GM23248 (cell line): ENCODE measurements at regions not wholly inside any gene's neighbourhood (a gene's known extent, or its start where the extent isn't known, plus 50 kb on each side); places are given as distances from the start of the nearest gene placed in this dataset.

Experiments
- DNase-seq: peaks from one replicate; pipeline ENCODE4 v3.0.0-alpha.2; 2015
- H2AFZ ChIP-seq: fragments of 200-600 bp; sonication (generic); 2 replicates; pipeline ENCODE4 v1.6.1; 2016; ENCODE audit warnings: antibody characterized with exemption
- H3F3A ChIP-seq: fragments of 200-600 bp; sonication (generic); 2 replicates; pipeline ENCODE4 v1.6.1; 2016; ENCODE audit warnings: mild to moderate bottlenecking, antibody characterized with exemption, mixed run types; ENCODE audit not compliant: insufficient read depth
- H3K27ac ChIP-seq: fragments of 200-600 bp; sonication (generic); 2 replicates; pipeline ENCODE4 v1.5.1; 2016; ENCODE audit warnings: mild to moderate bottlenecking
- H3K27me3 ChIP-seq: fragments of 200-600 bp; sonication (generic); replicated peaks from 2 replicates; pipeline ENCODE4 v1.6.1; 2016; ENCODE audit warnings: mild to moderate bottlenecking; ENCODE audit not compliant: insufficient read depth
- H3K36me3 ChIP-seq: fragments of 200-600 bp; sonication (generic); 2 replicates; pipeline ENCODE4 v1.6.1; 2016; ENCODE audit warnings: low read depth, mild to moderate bottlenecking
- H3K4me1 ChIP-seq: fragments of 200-600 bp; sonication (generic); 2 replicates; pipeline ENCODE4 v1.6.1; 2016; ENCODE audit warnings: mild to moderate bottlenecking; ENCODE audit not compliant: insufficient read depth
- H3K4me2 ChIP-seq: fragments of 200-600 bp; sonication (generic); one replicate; pipeline ENCODE4 v1.6.1; 2016; ENCODE audit warnings: mild to moderate bottlenecking; ENCODE audit not compliant: unreplicated experiment
- H3K4me3 ChIP-seq: fragments of 200-600 bp; sonication (generic); 2 replicates; pipeline ENCODE4 v1.5.1; 2016; ENCODE audit warnings: mild to moderate bottlenecking
- H3K79me2 ChIP-seq: fragments of 200-600 bp; sonication (generic); 2 replicates; pipeline ENCODE4 v1.6.1; 2016; ENCODE audit warnings: mild to moderate bottlenecking; ENCODE audit not compliant: insufficient read depth
- H3K9ac ChIP-seq: fragments of 200-600 bp; sonication (generic); 2 replicates; pipeline ENCODE4 v1.6.1; 2016; ENCODE audit warnings: mild to moderate bottlenecking
- H3K9me2 ChIP-seq: fragments of 200-600 bp; sonication (generic); 2 replicates; pipeline ENCODE4 v1.6.1; 2016; ENCODE audit warnings: mixed run types, mild to moderate bottlenecking, moderate library complexity; ENCODE audit not compliant: insufficient read depth
- H3K9me3 ChIP-seq: fragments of 200-600 bp; sonication (generic); one replicate; pipeline ENCODE4 v1.6.1; 2017; ENCODE audit warnings: low read depth
- H4K20me1 ChIP-seq: fragments of 200-600 bp; sonication (generic); 2 replicates; pipeline ENCODE4 v1.6.0; 2016; ENCODE audit not compliant: insufficient read depth
- EZH2 ChIP-seq: fragments of 200-600 bp; sonication (generic); IDR thresholded peaks from 2 replicates; pipeline ENCODE4 v1.6.1; 2018; ENCODE audit warnings: antibody characterized with exemption, mild to moderate bottlenecking; ENCODE audit not compliant: insufficient read depth, poor library complexity, severe bottlenecking
- EZH2phosphoT487 ChIP-seq: fragments of 200-600 bp; sonication (generic); IDR thresholded peaks from 2 replicates; pipeline ENCODE4 v1.6.1; 2018; ENCODE audit warnings: antibody characterized with exemption, moderate library complexity, mild to moderate bottlenecking, low read depth; ENCODE audit not compliant: insufficient read depth
- WGBS, 2 experiments: methylation state at CpG; one replicate each; pipeline ENCODE4 v1.1.6; 2015 to 2017; ENCODE audit warnings: low lambda C conversion rate in 2 of 2, low coverage in 1 of 2; ENCODE audit errors: missing lambda C conversion rate in 2 of 2; 5-methylcytosine and 5-hydroxymethylcytosine counted together
- in situ Hi-C: fragments of 300-500 bp; cut with MboI; formaldehyde crosslinking; loops from 2 replicates; pipeline ENCODE4 v1.15.0; 2020

GRCh38 chr6:90368001-90368400, 71.4 kb upstream of the BACH2 start:
- Histone ChIP-seq H3K9me3 (no peaks in the 10 kb centered on the region), H2AFZ (no peak overlapping the region), H3K27ac (no peak overlapping the region), H3K36me3 (no peaks in the 10 kb centered on the region), H3F3A (peaks cover 23% of the 10 kb centered on the region), H3K9ac (no peak overlapping the region), H3K9me2 (no peaks in the 10 kb centered on the region), H3K4me1 (peaks cover 14% of the 10 kb centered on the region), H4K20me1 (no peaks in the 10 kb centered on the region), H3K27me3 (no peaks in the 10 kb centered on the region), H3K4me2 (peak overlapping the region; percentile 63), H3K79me2 (no peaks in the 10 kb centered on the region), H3K4me3 (no peak overlapping the region)
- WGBS, 2 experiments = 77 to 78% methylated on average over 3 of the region's 3 CpGs
- in situ Hi-C loops = no loop called here
- TF ChIP-seq EZH2 = no peak
- no peak for TF ChIP-seq EZH2phosphoT487
- DNase-seq = no peak

- H3K27me3 ChIP-seq = no peaks in the 10 kb centered on the region
- peaks cover 23% of the 10 kb centered on the region for H3F3A ChIP-seq
- H3K4me2 ChIP-seq = no peak overlapping the region
- TF ChIP-seq EZH2 = no peak
- TF ChIP-seq EZH2phosphoT487 = no peak
- no peak overlapping the region for H3K4me3 ChIP-seq
- no peaks in the 10 kb centered on the region for H3K79me2 ChIP-seq
- H3K27ac ChIP-seq = no peak overlapping the region
- no peak overlapping the region for H2AFZ ChIP-seq
- no peaks in the 10 kb centered on the region for H3K9me2 ChIP-seq
- H4K20me1 ChIP-seq = no peaks in the 10 kb centered on the region
- WGBS, 2 experiments = 92 to 97% methylated on average over 7 of the region's 7 CpGs
- no peak for DNase-seq
- no peaks in the 10 kb centered on the region for H3K36me3 ChIP-seq
- in situ Hi-C loops = no loop called here
- peaks cover 14% of the 10 kb centered on the region for H3K4me1 ChIP-seq
- no peak overlapping the region for H3K9ac ChIP-seq
- no peaks in the 10 kb centered on the region for H3K9me3 ChIP-seq
Observed at GRCh38 chr6:90365565-90366219, 69.0 kb upstream of the BACH2 start.

GRCh38 chr6:90365002-90365401, 68.4 kb upstream of the BACH2 start:
- Histone ChIP-seq H3K9me3 (no peaks in the 10 kb centered on the region), H3F3A (peaks cover 22% of the 10 kb centered on the region), H3K9me2 (no peaks in the 10 kb centered on the region), H3K4me3 (no peak overlapping the region), H3K36me3 (no peaks in the 10 kb centered on the region), H3K27me3 (no peaks in the 10 kb centered on the region), H3K4me2 (no peak overlapping the region), H3K27ac (no peak overlapping the region), H4K20me1 (no peaks in the 10 kb centered on the region), H3K9ac (no peak overlapping the region), H2AFZ (no peak overlapping the region), H3K4me1 (peaks cover 14% of the 10 kb centered on the region), H3K79me2 (no peaks in the 10 kb centered on the region)
- WGBS, 2 experiments = 79 to 81% methylated on average over 5 of the region's 5 CpGs
- in situ Hi-C loops = no loop called here
- DNase-seq = no peak
- no peak for TF ChIP-seq EZH2

- Histone ChIP-seq H3K9ac (no peak overlapping the region), H3K79me2 (no peaks in the 10 kb centered on the region), H3K27ac (no peak overlapping the region), H3K4me1 (peaks cover 9% of the 10 kb centered on the region), H3K9me2 (no peaks in the 10 kb centered on the region), H3F3A (peaks cover 15% of the 10 kb centered on the region), H4K20me1 (no peaks in the 10 kb centered on the region), H3K4me2 (no peak overlapping the region), H3K36me3 (no peaks in the 10 kb centered on the region), H3K27me3 (no peaks in the 10 kb centered on the region), H3K4me3 (no peak overlapping the region), H3K9me3 (no peaks in the 10 kb centered on the region), H2AFZ (no peak overlapping the region)
- DNase-seq = no peak
- in situ Hi-C loops = no loop called here
- 77 to 86% methylated on average over 5 of the region's 5 CpGs for WGBS, 2 experiments
- no peak for TF ChIP-seq EZH2
- TF ChIP-seq EZH2phosphoT487 = no peak
Observed at GRCh38 chr6:90364286-90364685, 67.6 kb upstream of the BACH2 start.

- TF ChIP-seq EZH2phosphoT487 = no peak
- no peak for TF ChIP-seq EZH2
- no peak overlapping the region for H3K27ac ChIP-seq
- H3F3A ChIP-seq = no peaks in the 10 kb centered on the region
- H4K20me1 ChIP-seq = no peaks in the 10 kb centered on the region
- H3K4me1 ChIP-seq = no peaks in the 10 kb centered on the region; the same call in 1 of the 2 replicates
- no peaks in the 10 kb centered on the region for H3K36me3 ChIP-seq
- peak; percentile 60 for DNase-seq
- no peaks in the 10 kb centered on the region for H3K9me2 ChIP-seq
- in situ Hi-C loops = no loop called here
- H3K79me2 ChIP-seq = no peaks in the 10 kb centered on the region
- H3K4me2 ChIP-seq = peak overlapping the region; percentile 42
- no peak overlapping the region for H3K9ac ChIP-seq
- H3K27me3 ChIP-seq = peaks cover 7% of the 10 kb centered on the region; the same call in 1 of the 2 replicates
- H3K9me3 ChIP-seq = no peaks in the 10 kb centered on the region
- 5 to 14% methylated on average over 3 of the region's 3 CpGs for WGBS, 2 experiments
- no peak overlapping the region for H2AFZ ChIP-seq
- no peak overlapping the region for H3K4me3 ChIP-seq
Observed at GRCh38 chr6:90362318-90362717, 65.7 kb upstream of the BACH2 start.
